GM21717 (cell line): ENCODE measurements at regions not wholly inside any gene's neighbourhood (a gene's known extent, or its start where the extent isn't known, plus 50 kb on each side); places are given as distances from the start of the nearest gene placed in this dataset.

Experiments
- ATAC-seq: cut with Tn5 transposase; IDR thresholded peaks from one replicate; pipeline ENCODE4 v1.9.1; 2021; ENCODE audit warnings: mild to moderate bottlenecking, moderate library complexity; ENCODE audit not compliant: unreplicated experiment

GRCh38 chr18:26745288-26746181 is 120.0 kb downstream of the AQP4 start:
- no peak for ATAC-seq

- no peak for ATAC-seq
Measured at GRCh38 chr18:26741758-26742157, 123.7 kb downstream of the AQP4 start.

- no peak for ATAC-seq
Measured at GRCh38 chr18:26741048-26741447, 124.5 kb downstream of the AQP4 start.

DNA sequence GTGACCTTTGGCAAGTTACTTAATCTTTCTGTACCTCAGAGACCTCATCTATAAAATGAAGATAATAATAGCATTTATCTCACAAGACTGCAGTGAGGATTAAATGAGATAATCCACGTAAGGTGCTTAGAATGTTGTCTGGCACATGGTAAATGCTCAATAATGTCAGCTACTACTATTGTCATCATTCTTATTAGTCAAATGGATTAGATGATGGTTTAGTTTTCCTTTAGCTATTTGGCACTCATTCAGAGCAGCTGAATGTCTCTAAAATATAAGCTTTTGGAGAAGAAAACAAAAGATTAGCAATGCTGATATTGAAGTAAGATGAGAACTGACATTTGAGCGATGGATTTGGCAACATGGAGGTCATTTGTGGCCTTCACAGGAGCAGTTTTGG is 125.1 kb downstream of the AQP4 start:
- ATAC-seq = no peak

DNA sequence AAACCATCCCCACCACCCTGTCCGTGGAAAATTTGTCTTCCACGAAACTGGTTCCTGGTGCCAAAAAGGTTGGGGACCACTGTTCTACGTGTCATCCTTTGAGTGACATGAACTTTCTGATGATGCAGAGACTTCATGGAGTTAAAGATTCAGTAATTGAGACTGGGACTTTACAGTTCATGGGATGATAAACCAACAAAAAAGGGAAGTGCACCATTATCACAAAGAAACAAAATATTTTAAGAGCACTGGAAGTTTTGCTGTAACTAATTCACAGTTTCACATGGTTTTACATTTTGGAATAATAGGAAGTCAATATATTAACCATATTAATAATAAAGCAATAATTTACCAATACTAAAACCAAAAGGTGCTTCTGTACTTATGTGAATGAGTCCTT is 126.8 kb downstream of the AQP4 start:
- no peak for ATAC-seq

GRCh38 chr18:26736301-26736700 is 129.2 kb downstream of the AQP4 start:
- ATAC-seq = no peak

GRCh38 chr18:26734760-26735159 is 130.7 kb downstream of the AQP4 start:
- no peak for ATAC-seq

DNA sequence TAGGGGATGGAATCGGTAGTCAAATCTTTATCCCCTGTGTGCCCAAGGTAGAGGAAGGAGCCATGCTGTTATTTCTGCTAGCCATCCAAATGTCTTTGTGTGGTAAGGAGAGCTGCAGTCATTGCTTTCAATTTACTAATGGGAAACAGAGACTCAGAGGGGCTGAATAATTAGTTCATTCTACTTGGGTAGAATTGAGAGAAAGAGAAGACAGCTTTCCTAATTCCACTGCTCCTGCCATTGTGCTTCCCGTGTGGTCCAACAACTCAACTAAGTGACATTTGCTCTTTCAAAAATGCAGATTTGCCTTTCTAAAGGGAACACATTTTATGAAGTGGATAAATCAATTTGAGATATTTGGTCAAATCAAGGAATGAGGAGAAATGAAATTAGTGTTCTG is 136.1 kb downstream of the AQP4 start:
- ATAC-seq = no peak

GRCh38 chr18:26729008-26729407 is 136.5 kb downstream of the AQP4 start:
- no peak for ATAC-seq

DNA sequence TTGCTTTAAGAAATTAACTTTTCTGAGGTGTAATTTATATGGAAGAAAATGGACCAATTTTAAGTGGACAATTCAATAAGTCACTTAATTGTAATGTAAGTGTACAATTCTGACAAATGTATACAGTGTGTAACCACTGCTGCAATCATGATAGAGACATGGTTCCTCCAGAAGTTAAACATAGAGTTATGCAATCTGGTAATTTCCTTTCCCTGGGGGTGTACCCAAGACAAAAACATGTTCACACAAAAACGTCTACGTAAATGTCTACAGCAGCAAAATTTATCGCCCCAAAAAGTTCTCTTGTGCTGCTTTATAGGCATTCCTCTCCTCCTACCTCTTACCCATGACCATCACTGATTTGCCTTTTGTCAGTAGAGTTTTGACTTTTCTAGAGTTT is 141.5 kb downstream of the AQP4 start:
- no peak for ATAC-seq

- ATAC-seq = no peak
Measured at GRCh38 chr18:26722565-26722931, 143.0 kb downstream of the AQP4 start.

DNA sequence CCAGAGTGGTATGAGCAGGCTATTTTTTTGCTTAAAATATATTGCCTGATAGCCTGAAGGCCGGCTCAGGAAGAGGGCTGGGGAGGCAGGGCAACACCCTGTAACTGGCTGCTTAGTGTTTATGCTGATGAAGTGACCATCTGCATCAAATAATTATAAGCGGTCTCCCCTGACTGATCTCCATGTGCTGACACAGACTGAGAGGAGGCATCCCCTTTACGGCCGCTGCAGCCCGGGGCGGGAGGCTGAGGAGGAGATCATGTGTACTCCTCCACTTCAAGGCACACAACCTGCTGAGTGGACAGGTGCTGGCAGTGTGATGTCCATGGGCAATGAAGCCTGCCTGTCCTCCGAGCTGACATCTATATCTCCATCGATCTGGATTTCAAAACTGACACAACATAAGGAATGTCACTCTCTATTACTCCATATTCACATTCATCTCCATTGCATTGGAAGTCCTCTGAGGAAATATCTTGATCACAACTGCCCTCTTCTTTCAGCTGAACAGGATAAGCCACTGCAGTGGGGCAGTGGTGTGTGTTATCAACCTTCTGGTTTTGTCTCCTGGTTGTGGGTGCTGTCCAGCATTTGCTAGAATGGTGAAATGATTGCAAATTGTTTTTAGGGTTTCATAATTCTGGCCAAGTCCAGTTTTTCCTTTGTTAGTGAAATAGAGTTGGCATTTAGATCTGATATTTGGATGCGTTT is 143.5 kb downstream of the AQP4 start:
- no peak for ATAC-seq

GRCh38 chr18:26719896-26720295 is 145.6 kb downstream of the AQP4 start:
- no peak for ATAC-seq

- no peak for ATAC-seq
Measured at GRCh38 chr18:26717123-26717719, 148.3 kb downstream of the AQP4 start.

DNA sequence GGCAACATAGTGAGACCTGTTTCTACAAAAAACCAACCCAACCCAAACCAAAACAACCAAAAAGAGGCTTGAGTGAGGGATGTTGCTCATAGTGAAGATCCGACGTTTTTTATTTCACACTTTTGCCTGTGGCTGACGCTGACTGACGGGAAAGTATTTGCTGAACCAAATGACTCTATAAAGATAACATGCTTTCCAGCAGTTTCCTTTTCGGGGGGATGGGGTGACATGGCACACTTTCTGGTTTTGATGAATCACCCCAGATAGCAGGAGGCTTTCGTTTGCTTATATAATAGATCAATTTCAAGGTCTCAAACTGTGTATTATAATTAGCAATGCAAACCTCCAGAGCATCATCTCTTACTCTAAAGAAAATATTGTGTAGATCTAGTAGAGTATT is 150.8 kb downstream of the AQP4 start:
- ATAC-seq = no peak

DNA sequence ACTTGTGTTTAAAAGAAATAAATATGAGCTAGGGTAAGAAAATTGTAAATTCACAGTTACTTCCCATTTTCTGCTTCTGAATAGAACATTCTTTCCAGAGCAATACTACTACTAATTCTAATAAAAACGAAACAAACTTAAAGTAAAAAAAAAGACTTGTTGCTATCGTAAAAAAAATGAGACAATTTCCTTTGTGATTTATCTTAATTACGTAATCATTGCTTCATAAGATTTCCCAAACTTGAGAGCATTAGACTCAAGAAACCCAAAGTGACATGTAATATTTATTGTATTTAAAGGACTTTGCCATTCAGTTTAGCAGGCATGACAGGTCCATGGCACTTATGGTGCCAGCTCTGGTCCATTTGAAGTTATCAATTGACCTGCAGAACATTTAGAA is 153.8 kb downstream of the AQP4 start:
- no peak for ATAC-seq

DNA sequence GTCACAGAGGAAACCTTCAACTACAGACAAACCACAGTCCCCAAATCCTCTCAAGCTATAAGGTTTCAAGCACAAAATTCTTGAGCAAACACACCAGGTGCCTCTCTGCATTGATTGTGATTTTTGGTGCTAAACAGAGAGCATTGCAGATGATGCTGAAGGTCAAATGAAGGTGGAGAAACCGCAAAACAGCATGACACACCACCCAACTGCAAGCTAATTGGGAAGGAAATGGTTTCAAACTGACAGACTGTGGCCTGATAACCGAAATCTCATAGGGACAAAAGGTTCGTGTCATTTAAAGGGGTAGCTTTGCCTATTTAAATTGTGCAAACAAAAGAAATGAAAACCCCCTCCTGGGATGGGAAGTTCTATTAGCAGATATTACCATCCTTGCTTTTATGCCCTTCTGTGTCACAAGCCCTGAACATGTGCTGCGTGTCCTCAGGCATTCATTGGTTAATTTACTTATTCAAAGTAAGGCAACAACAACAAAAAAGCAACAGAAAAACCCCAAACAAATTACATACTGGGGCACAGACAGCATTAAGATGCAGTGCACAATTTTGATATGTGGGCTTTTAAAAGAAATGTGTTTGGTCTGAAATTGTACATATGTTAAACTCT is 154.9 kb downstream of the AQP4 start:
- peak; percentile 85 for ATAC-seq

DNA sequence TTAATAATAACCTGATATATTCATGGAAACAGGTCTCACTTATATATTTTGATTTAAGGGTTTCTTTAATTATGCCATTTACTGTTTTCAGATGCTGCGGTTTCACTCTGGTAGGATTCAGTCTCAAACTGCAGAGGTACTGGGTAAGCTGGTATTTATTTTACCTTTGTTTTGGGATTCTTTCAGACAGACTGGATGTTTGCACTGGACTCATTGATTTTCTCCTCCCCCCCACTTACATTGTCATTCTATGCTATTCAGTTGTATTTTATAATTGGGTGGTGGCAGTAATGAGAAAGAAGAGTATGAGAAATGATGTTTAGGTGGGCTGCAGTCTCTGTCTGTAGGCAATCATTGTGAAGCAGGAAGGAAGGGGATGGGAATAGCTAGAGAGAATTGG is 155.6 kb downstream of the AQP4 start:
- no peak for ATAC-seq

DNA sequence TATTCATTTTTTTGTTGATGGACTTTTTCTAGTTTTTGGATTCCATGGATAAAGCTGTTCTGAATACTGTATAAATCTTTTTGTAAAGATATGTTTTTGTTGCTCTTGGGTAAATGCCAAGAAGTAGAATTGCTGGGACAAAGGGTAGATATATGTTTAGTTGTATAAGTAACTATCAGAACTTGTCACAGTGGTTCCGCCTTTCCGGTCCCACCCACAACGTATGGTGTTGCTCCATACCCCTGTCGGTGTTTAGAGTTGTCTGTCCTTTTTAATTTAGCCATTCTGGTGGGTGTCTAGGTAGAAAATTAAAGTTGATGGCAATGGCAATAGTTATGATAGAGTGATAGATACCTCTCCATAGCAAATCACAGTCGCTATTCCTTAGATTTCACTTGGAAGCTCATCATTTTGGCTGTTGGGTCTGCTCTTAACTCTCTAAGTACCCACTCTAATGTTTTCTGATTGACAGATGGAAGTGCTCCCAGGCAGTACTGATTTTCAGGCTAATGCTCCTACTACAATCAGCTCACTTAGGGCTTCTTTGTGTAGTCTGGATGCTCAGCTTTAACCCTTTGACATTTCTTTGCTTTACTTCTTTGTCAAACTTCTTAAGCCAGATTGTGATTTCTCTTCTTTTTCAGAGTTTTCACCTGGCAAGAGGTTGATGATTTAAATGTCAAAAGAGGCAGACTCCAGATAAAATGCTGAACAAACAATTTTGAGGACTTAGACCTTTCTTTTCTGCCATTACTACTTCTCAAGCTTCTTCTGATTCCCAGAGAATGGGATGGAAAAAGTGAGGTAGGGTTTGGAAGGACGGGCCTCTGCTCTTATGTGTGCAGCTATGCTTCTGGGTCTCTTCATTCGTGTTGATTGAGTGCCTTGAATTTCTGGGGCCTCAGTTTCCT is 156.4 kb downstream of the AQP4 start:
- no peak for ATAC-seq

DNA sequence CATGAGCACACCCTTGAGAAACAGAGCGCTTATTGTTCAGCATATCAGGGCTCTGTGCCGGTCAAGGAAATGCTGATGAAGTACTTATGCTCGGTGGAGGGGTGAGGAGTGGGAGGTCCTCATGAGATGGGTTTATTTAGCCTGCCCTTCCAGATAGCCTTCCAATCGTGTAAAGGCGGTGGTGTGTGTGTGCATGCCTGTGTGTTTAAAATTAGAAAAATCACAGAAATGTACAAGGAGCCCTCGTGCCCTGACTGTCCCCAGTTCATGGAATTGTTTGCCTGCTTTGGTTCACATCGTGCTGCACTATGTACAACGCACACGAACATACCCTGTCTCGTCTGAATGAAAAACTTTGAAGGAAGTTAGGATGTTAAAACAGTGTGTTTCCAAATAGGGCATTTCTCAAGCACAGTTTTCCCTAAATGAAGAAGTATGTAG is 158.6 kb downstream of the AQP4 start:
- ATAC-seq = no peak
